NCI-H345 (cell line): ENCODE measurements at regions not wholly inside any gene's neighbourhood (a gene's known extent, or its start where the extent isn't known, plus 50 kb on each side); places are given as distances from the start of the nearest gene placed in this dataset.

Source experiments
- DNase-seq: peaks from one replicate; lab custom pipeline; 2025; lab: John Stamatoyannopoulos, UW

DNA sequence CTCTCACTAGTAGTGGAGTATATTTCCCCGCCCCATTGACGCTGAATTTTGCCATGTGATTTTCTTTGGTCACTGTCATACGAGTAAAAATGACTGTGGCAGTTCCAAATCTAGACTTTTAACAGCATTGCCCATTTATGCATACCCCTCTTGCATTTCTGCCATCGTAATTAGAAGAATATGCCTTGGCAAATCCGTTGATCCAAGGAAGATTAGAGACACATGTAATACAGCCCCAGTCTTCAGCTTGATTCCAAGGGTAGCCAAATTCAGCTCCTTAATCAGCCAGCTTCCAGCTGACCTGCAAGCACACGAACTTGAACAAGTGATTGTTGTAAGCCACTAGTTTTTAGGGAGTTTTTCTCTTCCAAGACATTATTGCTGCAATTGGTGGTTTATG lies 290.3 kb upstream of the ADAMTS5 start:
- no peak for DNase-seq

DNA sequence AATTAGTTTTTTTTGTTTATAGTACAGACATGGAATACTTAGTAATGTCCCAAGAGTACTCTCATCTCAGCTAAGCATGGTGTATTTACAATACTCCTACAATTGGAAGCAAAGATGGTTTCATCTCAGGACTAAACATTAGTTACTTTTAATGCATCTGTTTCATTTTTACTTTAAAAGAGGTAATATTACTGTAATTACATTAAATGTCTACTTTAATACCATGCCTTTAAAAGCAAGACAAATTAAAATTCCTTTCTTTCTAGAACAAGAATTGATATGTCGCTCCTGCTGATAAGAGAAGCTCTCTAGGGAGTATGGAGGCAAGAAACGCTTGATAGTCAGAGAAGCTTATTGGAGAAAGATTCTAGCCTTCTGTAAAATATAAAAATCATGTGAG lies 284.9 kb upstream of the ADAMTS5 start:
- no peak for DNase-seq

DNA sequence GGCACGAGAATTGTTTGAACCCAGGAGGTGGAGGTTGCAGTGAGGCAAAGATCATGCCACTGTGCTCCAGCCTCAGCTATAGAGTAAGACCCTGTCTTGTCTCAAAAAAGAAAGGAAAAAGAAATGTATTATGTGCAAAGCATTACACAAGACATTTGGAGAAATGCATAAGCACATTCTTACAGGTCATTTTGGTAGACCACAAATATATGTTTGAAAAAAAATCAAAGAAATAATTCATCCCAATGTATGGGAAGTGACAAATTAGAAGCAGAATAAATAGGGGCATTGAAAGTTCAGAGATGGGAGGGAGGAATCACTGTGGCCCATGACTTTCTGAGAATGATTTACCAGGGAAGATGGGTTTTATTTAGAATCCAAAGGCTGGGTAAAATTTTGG lies 283.5 kb upstream of the ADAMTS5 start:
- no peak for DNase-seq

DNA sequence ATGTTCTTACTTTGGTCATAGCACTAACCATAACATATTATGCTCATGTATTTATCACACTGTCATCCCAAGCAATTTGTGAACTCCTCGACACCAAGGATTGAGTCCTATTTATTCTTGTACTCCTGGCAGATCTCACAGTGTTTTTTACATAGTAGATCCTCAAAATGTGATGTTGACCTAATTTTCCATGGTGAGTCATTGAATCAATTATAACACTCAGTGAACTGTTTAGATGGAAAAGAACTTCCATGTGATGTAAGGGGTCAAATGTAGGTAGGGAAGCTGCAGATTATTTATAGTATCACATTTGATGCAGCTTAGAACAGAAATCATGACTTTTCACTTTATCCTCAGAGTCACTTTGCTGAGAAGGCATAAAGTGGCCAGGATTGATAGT lies 281.9 kb upstream of the ADAMTS5 start:
- DNase-seq: no peak

DNA sequence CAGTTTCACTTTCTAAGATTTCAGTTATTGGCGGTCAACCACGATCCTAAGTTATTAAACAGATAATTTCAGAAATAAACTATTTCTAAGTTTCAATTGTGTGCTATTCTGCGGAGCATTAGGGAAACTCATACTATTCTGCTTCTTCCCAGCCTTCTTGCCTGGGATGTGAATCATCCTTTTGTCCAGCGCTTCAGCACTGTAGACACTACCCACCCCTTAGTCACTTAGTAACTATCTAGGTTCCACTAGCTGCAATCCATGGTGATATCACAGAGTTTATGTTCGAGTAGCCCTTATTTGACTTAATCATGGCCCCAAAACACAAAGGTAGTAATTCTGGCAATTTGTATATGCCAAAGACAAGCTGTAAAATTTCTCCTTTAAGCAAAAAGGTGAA lies 279.9 kb upstream of the ADAMTS5 start:
- DNase-seq: no peak

- no peak for DNase-seq
These were observed 277.9 kb upstream of the ADAMTS5 start for GRCh38 chr21:27244776-27245175.

- no peak for DNase-seq
These were observed 277.5 kb upstream of the ADAMTS5 start for GRCh38 chr21:27244352-27244751.

DNA sequence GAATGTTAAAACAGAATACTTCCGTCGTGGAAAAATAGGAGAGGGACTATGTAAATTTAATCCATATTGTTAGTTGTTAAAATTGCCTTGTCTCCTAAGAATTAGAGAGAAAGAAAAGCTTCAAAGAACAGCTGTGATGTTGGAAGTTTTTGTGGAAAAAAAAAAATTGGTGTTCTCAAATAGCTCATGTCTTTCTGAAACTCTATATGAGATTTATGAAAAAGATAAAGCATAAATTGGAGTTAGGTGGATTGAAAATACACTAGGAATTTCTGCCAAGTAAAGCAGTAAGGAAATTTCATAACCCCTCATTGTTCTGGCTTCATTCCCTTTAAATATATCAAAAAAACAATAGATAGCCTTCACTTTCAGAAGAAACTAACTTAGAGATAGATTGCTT lies 274.0 kb upstream of the ADAMTS5 start:
- DNase-seq: no peak

DNA sequence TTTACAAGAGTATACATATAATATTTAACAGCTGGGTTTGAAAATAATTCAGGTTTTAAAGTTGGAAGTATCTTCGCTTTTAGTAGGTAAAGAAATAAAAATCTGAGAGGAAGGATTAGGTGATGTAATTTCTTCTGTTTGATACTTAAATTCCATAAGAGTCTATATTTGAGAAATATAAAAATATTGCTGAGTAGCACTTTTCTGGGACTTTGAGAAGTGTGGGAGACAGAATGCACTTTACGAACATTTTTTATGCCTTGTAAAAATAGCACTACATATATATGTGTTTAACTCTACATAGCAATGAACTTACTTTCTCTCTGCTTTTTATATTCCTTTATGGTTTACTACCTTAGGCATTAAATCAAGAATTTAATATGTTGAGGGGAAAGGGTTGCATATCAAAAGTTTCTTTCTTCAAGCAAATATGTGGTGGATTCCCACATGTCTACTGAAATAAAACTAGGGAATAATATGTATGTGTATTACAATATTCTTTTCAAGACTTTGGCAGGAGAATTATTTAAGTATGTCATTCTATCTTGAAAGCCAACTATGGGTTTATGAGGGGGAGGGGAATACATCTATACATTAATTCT lies 266.7 kb upstream of the ADAMTS5 start:
- no peak for DNase-seq

DNA sequence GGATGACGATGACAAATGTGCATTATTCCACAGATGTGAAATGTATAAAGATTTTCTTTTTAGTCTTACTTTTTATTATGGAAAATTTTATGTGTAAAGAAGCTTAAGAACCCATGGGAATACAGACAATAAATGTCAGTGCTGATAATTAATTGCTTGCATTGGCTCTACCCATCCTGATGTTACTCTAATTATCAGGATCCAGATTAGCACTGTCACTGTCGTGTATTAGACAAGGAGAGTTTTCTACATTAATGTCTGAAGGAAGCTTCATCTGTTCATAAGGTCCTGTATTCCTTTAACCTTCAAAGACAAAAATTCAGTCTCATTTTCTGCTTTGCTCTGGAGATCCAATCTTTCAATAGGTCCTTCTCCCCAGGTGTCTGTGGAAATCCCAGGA lies 259.1 kb upstream of the ADAMTS5 start:
- DNase-seq: no peak

- no peak for DNase-seq
These were observed 258.3 kb upstream of the ADAMTS5 start for GRCh38 chr21:27225151-27225550.

- DNase-seq: no peak
These were observed 257.3 kb upstream of the ADAMTS5 start for GRCh38 chr21:27224169-27224568.

DNA sequence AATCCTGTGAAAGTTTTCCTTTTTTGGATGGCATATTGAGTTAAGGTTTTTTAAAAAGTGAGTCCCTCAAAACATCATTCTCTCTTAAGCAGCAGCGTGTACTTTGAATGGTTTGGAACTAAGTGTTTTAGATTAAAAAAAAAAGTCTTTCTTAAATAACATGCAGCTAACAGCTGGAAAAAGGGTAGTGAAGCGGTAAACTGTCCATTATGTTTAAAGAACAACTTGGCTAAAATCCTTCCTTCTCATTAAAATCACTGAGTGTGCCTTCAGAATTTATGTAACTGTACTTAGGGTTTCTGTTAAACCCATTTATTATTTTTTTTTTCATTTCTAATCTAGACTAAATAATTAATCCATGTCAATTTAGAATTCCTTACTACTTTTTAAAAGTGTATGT lies 254.2 kb upstream of the ADAMTS5 start:
- DNase-seq: no peak

DNA sequence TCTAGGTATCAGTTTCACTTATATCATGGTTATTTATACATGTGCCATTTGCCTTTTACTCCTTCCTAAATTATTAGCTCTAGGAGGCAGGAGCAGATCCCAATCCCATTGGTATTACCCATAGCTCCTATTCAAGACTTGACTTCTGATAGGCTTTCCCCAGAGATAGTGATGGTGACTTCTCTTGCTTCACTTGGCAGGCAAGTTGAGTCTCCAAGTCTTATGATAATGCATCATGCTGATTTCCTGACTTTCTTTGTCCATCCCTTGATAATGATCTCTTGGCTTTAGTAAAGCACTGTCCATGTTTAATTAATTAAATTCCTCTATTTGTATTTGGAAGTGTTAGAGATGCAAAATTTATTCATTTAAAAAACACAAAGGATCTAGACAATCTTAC lies 253.5 kb upstream of the ADAMTS5 start:
- DNase-seq: no peak

DNA sequence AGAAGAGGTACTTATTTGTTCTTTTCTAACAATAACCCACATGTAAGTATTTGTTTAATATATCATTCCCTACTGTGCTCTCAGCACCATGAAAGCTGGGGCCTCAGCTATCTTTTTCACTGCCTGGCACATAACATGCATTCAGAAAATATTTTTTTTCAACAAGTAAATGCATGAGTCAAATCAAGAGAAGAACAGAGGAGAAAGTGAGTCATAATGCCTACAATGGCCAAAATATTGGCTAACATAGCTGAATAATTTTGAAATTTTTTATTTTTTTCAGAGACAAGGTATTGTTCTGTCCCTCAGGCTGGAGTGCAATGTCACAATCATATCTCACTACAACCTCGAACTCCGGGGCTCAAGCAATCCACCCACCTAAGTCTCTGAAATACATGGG lies 252.2 kb upstream of the ADAMTS5 start:
- DNase-seq: no peak

- no peak for DNase-seq
These were observed 246.4 kb upstream of the ADAMTS5 start for GRCh38 chr21:27213303-27213702.

GRCh38 chr21:27212441-27212840 lies 245.6 kb upstream of the ADAMTS5 start:
- no peak for DNase-seq

DNA sequence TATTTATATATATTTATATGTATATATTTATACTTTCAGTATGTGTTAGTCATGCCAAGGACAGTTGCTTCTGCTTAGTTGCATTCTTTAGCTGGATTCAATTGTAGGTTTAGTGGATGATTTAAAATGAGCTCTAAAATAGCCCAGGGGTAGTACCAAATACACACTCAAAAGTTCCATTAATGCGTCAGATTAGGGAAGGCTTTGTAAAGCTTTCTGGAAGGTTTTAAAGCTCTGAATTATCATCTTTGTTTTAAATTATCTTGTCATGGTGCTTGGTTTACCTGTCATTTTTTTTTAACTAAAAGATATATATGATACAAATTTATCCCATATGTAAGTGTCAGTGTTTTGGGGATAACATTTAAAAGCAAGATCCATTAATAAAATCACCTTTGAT lies 242.7 kb upstream of the ADAMTS5 start:
- DNase-seq: no peak

DNA sequence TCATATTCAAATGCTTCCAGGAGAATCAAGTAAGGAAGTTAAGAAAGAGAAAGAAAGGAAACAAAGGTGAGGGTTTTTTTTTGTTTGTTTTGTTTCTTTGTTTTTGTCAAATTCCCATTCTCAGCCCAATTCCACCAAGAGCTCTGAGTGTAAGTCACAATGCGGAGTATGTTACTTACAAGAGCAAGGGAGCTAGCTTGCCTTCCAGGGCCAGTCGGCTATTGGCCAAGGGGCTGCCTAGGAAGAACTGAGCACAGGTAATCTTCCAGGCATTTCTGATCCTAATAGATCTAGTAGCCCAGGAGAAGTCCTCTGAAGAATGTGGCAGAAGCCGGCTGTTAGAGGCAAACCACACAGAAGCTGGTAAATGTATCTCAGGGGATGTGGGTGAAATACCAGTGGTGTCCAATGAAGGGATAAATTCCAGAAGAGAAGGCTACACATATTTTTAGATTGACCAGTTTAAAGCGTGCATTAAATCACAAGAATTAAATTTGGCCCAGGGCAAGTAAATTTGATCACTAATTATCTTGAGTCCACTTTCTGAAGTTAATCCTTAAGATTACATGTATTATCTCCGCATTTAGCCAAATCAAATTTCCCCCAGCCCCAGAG lies 239.6 kb upstream of the ADAMTS5 start:
- no peak for DNase-seq

DNA sequence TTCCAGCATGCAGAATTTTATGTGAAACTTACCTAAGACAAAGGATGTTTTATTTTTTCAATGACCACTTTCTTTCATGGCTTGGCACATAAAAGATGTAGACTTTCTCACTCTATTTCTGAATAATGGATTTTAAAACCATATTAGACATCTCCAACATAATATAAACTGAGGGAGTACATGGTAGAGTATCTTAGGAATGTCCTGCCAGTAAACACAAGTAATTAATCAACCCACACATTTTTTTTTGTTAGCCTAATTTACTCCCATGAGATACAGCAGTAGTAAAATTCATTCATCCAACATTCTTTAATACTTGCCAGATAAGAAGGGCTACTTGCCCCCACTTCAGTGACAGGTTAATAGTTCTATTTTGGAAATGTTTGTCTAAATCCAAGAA lies 235.4 kb upstream of the ADAMTS5 start:
- no peak for DNase-seq

- no peak for DNase-seq
These were observed 234.3 kb upstream of the ADAMTS5 start for GRCh38 chr21:27201197-27201596.

- DNase-seq: no peak
These were observed 229.8 kb upstream of the ADAMTS5 start for GRCh38 chr21:27196651-27197050.

GRCh38 chr21:27192281-27192949 lies 225.5 kb upstream of the ADAMTS5 start:
- no peak for DNase-seq

DNA sequence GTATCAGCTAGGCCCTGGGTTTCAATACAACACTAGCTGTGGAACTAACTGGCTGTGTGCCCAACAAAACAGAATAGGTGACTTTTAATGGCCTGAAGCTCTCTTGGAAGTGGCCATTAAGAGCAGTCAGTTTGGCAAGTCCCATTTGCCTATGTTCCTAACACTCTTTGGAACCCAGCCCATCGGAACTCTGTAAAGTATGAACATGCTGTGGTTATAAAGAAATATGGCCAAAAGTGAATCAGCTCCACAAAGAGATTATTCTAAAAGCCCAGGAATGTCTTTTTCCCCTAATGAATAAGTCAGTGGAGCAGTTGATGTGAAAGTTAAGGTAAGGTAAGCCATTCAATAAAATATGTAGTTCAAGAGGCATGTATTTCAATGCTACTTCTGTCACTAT lies 223.7 kb upstream of the ADAMTS5 start:
- DNase-seq: no peak
